Amniotic stem cell (primary cell): ENCODE measurements at regions not wholly inside any gene's neighbourhood (a gene's known extent, or its start where the extent isn't known, plus 50 kb on each side); places are given as distances from the start of the nearest gene placed in this dataset.
"Not testable (repeated sequence)": the region's sequence is repeated elsewhere in the genome, so short reads cannot be mapped to it uniquely, and the experiment has no call there.

Experiments used
- DNase-seq: peaks from one replicate; lab custom pipeline; 2025; lab: John Stamatoyannopoulos, UW

- DNase-seq: no peak
These were observed 759.5 kb downstream of the RNF144A start for GRCh38 chr2:7676714-7677113.

- no peak for DNase-seq
These were observed 764.8 kb downstream of the RNF144A start for GRCh38 chr2:7681881-7682461.

GRCh38 chr2:7683196-7683595 is 766.0 kb downstream of the RNF144A start:
- no peak for DNase-seq

DNA sequence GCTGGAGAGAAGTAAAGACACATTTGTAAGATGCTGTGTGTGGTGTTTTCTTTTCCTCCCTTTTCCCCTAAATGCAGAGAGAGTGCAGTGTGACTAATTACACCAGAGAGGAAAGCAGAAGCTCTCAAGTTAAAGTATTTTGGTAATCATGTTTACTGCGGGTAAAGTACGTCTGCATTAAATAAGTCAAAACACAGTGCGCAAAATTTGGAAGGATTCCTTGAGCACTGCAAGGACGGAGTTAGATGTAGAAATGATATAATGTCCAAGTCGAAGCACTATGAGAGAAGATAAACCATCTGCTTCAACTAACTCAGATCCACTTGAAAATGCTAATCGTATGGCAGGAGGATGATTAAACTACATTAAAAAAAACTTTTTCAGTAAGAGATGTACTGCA is 766.5 kb downstream of the RNF144A start:
- DNase-seq: no peak

- DNase-seq: peak; percentile 27
These were observed 768.3 kb downstream of the RNF144A start for GRCh38 chr2:7685342-7686015.

- DNase-seq: no peak
These were observed 768.8 kb downstream of the RNF144A start for GRCh38 chr2:7686016-7686385.

DNA sequence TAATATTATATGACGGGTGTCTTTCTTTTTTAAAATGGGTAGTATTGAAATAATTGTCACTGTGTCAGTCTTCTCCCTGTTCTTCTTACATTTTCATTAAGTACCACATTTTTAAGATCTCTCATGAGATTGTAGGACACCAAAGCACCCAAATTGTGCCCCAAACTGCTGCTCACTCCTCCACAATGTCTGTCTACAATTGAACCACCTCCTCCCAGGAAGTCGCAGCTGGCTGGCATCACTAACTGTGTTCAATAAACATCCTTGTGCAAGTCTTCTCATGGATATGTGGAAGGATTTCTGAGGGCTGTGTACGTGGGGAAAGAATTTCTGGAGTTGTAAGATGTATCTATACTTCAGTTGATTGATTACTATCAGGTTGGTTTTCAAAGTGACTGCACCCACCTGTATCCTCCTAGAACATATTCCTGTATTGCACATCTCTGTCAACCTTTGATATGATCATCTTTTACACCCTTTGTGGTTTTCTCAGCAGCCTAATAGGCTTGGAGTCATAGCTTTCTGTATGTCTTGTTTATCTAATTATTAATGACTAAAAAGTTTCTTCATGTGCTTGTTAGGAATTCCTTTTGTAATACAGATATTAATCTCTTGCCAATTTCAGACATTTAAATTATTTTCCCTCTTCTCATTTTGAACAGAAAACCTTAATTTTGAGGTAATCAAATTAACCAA is 774.9 kb downstream of the RNF144A start:
- no peak for DNase-seq

- DNase-seq: peak; percentile 32
These were observed 775.5 kb downstream of the RNF144A start for GRCh38 chr2:7692657-7693161.

DNA sequence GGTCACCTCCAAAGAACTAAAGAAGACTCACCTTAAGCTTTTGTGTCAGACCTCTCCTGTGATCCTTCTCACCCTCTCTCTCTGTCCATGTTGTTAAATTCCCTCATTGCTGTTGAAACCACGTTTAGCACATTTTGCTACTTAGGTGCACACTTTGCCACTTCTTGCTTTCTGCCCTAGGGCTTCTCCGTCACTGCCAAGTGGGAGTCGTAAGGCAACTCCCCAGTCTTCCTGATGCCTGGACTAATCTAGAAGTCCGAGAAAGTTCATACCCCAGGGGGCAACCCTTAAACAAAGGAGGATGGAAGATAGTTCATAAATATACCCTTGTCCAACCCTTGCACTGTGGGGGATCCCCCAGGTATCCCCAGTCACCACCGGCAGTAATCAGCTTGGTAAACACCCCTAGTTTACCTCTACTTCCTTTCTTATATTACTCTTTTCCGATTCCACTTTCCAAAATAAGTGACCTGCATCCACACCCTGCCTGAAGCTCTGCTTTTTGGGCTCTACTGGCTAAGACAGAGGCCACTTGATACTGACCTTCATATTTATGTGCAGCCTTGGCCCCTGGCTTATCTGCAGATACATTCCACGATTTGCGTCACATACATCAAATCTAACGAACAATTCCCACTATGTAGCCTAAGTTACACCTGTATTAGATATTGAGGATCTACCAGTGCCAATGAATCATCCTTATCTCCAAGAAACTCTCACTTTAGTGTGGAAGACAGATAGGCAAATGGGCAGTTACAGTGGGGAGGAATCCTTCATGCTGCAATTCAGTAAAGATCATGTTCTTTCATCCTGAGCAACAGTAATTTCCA is 776.2 kb downstream of the RNF144A start:
- no peak for DNase-seq

GRCh38 chr2:7694076-7694985 is 777.1 kb downstream of the RNF144A start:
- DNase-seq: no peak

GRCh38 chr2:7696556-7696955 is 779.3 kb downstream of the RNF144A start:
- DNase-seq: not testable (repeated sequence)

- DNase-seq: no peak
These were observed 779.8 kb downstream of the RNF144A start for GRCh38 chr2:7697052-7697451.

DNA sequence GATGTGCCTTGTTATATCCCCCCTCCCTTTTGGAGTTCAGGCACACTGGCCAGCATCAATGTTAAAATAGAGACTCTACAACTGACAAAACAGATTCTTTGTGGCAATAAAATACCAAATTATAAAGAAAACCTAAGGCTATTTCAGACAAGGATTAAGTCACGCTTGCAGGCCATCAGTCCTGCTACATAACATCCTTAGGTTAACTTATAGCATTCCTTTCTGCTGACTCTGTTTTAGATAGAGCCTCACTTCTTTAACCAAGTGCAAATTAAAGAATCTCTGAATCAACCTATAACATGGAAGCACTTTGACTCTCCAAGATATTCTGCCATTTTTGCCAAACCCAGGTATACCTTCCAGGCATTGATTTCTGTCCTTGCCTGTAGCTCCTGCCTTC is 784.6 kb downstream of the RNF144A start:
- DNase-seq: no peak

DNA sequence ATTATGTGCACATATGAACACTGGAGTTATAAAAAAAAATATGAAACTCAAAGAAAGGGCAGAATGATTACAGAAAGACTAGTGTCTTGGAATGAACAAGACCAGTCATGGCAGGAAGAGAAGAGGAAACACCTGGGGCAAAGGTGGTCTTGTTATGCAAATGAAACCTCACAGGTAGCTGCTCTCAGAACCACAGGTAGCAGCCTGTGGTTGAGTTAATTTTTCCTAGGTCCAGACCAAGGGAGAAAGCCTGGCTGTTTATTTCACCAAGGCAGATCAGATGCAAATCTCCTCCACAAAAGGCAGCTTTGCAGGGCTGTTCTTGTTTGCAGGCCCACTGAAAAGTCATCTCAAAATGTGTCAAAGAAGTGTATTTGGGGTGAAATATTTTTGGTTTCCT is 785.8 kb downstream of the RNF144A start:
- no peak for DNase-seq

DNA sequence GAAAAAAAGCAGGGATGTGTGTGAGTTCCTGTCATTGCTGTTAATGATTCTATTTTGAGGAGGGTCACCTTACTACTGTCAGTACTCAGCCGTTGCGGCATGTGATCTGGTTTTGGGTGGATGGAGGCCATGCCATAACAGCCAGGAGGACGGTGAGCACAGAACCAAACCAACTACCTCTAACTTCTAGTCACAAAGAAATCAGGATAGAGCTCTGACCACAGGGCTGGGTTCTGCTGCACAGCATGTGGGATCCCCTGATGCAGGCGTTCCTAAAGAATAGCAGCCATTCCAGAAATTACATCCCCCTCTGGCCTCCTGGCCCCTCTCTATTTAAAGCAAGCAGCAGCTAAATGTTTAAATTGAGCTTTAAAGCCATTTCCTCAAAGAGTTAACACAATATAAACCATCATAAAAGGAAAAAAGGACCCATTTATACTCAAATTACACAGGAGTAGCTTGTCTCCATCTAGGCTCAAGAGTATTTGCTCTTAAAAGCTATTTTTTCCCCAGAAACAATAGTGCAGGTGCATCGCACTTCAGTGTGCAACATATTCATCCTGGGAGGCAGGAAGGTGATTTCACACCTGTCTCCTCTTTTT is 786.4 kb downstream of the RNF144A start:
- no peak for DNase-seq

DNA sequence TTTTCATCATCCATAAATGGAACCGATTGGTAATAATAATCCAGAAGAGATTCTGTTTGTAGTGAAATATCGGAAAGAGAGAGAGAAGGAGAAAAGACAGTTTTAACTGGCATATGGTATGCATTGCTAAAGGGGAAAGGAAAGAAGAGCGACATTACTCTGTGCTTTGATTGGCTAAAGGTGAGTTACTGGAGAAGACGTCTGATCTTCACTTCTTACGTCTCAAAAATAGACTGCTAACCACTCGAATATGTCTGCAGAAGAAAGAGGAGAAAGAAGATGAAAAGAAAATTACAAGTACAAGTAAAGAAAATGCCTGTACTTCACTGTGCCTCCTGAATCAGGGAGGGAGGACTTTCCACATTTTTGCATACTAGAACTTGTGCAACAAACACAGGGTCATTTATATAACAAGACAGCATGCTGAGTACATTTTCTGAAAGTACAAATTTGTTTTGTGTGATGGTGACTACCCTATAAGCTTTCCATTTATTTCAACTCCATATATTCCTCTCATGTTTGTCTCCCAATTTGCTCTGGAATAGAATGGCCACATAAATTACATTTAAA is 787.2 kb downstream of the RNF144A start:
- DNase-seq: no peak

DNA sequence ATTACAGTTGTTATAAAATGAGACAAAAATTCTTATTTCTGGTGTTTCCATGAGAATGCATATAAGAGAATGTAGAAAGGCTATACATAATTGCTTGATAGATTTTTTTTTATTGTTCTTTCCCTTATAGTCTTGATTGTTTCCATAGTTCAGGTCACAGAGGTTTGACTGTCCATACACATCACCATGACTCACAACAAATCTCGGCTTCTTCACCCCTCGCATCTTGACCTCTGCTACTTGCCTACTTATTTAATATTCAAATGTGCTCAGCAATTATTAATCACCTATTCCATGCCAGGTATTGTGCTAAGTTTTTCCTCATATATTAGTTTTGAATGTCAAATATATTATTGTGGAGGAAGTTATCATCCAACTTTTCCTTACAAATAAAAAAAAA is 789.6 kb downstream of the RNF144A start:
- no peak for DNase-seq

DNA sequence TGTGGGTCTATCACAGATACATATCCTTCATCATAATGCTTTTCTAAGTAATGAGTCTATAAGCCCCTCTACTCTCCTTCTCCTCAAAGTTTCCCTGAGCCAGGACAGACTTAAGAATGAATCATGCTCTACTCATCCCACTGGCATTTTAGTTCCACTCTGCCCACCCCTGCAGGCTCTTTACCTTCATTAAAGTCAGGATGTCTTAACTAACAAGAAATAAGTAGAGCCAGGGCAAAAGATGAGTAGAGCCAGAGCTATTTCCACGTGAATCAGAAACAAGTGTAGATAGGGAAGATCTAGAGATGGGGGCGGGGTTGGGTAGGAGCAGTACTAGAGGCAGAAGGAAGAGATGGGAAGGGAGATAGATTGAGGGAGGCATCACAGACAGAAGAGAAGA is 790.5 kb downstream of the RNF144A start:
- peak; percentile 54 for DNase-seq

- DNase-seq: no peak
These were observed 792.7 kb downstream of the RNF144A start for GRCh38 chr2:7709907-7710306.

DNA sequence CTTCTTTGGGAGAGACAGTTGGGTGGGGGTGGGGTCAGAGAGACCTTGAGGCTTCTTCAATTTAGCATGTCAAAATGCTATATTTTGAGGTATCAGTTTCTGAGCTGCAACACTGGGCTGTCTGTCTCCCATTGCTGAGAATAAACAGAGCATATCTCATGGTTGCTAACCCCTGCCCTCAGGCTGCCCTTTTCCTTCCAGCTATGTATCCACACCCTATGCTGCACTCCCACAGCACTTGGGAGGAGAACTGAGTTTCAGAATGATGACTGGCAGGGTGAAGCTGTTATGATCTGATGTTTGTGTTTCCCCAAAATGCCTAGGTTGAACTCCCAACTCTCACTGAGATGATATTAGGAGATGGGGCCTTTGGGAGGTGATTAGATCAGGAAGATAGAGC is 794.0 kb downstream of the RNF144A start:
- no peak for DNase-seq

DNA sequence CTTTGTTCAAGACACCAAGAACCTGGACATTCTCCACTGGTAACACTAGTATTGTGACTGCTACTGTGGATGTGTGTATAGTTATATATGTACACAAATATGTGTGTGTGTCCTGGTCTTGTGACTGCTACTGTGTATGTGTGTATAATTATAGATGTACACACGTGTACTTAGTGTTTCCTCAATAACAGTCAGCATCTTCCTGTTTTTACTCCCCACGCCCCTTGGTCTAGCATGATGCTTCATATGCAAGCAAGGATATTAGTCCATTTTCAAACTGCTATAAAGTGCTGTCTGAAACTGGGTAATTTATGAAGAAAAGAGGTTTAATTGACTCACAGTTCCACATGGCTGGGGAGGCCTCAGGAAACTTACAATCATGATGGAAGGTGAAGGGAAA is 802.7 kb downstream of the RNF144A start:
- no peak for DNase-seq
